HFFc6 (cell line): ENCODE measurements at regions not wholly inside any gene's neighbourhood (a gene's known extent, or its start where the extent isn't known, plus 50 kb on each side); places are given as distances from the start of the nearest gene placed in this dataset.

Experiments
- DNase-seq: peaks from one replicate; pipeline ENCODE4 v3.0.0-alpha.2; 2018
- H3K27ac Mint-ChIP-seq: 2 replicates; pipeline ENCODE4 v1.8.0; 2020; ENCODE audit warnings: mild to moderate bottlenecking, mixed read lengths
- H3K27me3 Mint-ChIP-seq: 2 replicates; pipeline ENCODE4 v1.8.0; 2021; ENCODE audit warnings: mild to moderate bottlenecking, moderate library complexity, mixed read lengths; ENCODE audit not compliant: insufficient read depth
- H3K36me3 Mint-ChIP-seq: 2 replicates; pipeline ENCODE4 v1.8.0; 2021; ENCODE audit warnings: low read depth, mixed read lengths
- H3K4me1 Mint-ChIP-seq: 2 replicates; pipeline ENCODE4 v1.8.0; 2020; ENCODE audit warnings: low read depth, mixed read lengths
- H3K4me3 Mint-ChIP-seq: 2 replicates; pipeline ENCODE4 v1.8.0; 2020; ENCODE audit warnings: mild to moderate bottlenecking, moderate library complexity, mixed read lengths
- H3K9me3 Mint-ChIP-seq: 2 replicates; pipeline ENCODE4 v1.8.0; 2020; ENCODE audit warnings: mild to moderate bottlenecking, mixed read lengths
- CTCF ChIP-seq: fragments of 200-600 bp; sonication (generic); IDR thresholded peaks from 2 replicates; pipeline ENCODE4 v1.5.0; 2021; ENCODE audit warnings: antibody characterized with exemption, mild to moderate bottlenecking

- Mint-ChIP-seq H3K27ac (no peak overlapping the region), H3K4me3 (no peak overlapping the region), H3K36me3 (no peaks in the 10 kb centered on the region), H3K9me3 (no peaks in the 10 kb centered on the region; the same call in 1 of the 2 replicates), H3K27me3 (peaks cover 24% of the 10 kb centered on the region), H3K4me1 (no peaks in the 10 kb centered on the region)
- TF ChIP-seq CTCF: no peak
- no peak for DNase-seq
Observed at GRCh38 chr20:24718277-24718676, 230.8 kb upstream of the CST7 start.

- no peaks in the 10 kb centered on the region for H3K36me3 Mint-ChIP-seq
- H3K9me3 Mint-ChIP-seq: no peaks in the 10 kb centered on the region; the same call in 1 of the 2 replicates
Observed at GRCh38 chr20:24718696-24719095, 230.4 kb upstream of the CST7 start.

GRCh38 chr20:24720957-24721356 lies 228.1 kb upstream of the CST7 start:
- H3K27ac Mint-ChIP-seq: no peak overlapping the region
- TF ChIP-seq CTCF: no peak
- H3K27me3 Mint-ChIP-seq: peaks cover 39% of the 10 kb centered on the region
- H3K4me3 Mint-ChIP-seq: no peak overlapping the region
- H3K9me3 Mint-ChIP-seq: no peaks in the 10 kb centered on the region
- no peaks in the 10 kb centered on the region for H3K36me3 Mint-ChIP-seq
- no peak for DNase-seq
- H3K4me1 Mint-ChIP-seq: no peaks in the 10 kb centered on the region

More at GRCh38 chr20:24718696-24719095, 230.4 kb upstream of the CST7 start:
- Mint-ChIP-seq H3K4me3 (no peak overlapping the region), H3K4me1 (no peaks in the 10 kb centered on the region), H3K27ac (no peak overlapping the region), H3K27me3 (peaks cover 27% of the 10 kb centered on the region)
- TF ChIP-seq CTCF: no peak
- no peak for DNase-seq

GRCh38 chr20:24721891-24722568 lies 227.0 kb upstream of the CST7 start:
- H3K9me3 Mint-ChIP-seq: no peaks in the 10 kb centered on the region
- no peak for DNase-seq
- TF ChIP-seq CTCF: no peak
- H3K4me1 Mint-ChIP-seq: no peaks in the 10 kb centered on the region
- H3K27ac Mint-ChIP-seq: no peak overlapping the region
- H3K27me3 Mint-ChIP-seq: peaks cover 41% of the 10 kb centered on the region
- no peak overlapping the region for H3K4me3 Mint-ChIP-seq
- H3K36me3 Mint-ChIP-seq: no peaks in the 10 kb centered on the region

- Mint-ChIP-seq H3K9me3 (no peaks in the 10 kb centered on the region), H3K36me3 (no peaks in the 10 kb centered on the region), H3K27ac (no peak overlapping the region), H3K27me3 (peaks cover 35% of the 10 kb centered on the region), H3K4me1 (no peaks in the 10 kb centered on the region), H3K4me3 (no peak overlapping the region)
- DNase-seq: no peak
- TF ChIP-seq CTCF: no peak
Observed at GRCh38 chr20:24722586-24722985, 226.5 kb upstream of the CST7 start.
